Endothelial cell of umbilical vein (primary cell): ENCODE measurements at regions not wholly inside any gene's neighbourhood (a gene's known extent, or its start where the extent isn't known, plus 50 kb on each side); places are given as distances from the start of the nearest gene placed in this dataset.

Source experiments
- BruUV-seq: library from RNA; stranded (reverse); fragments of 400-500 nt; replicated peaks from 2 replicates; lab custom pipeline; 2021; lab: Mats Ljungman, UMichigan
- CTCF ChIA-PET: fragments of 300-600, 350-600 bp; sonication (Branson Sonifier 250); formaldehyde crosslinking; loops from one replicate; lab custom pipeline; 2021; ENCODE audit warnings: antibody characterized with exemption, inconsistent platforms; lab: Charles Lee
- POLR2A ChIA-PET: fragments of 300-600, 350-600 bp; sonication (Branson Sonifier 250); formaldehyde crosslinking; loops from one replicate; lab custom pipeline; 2021; ENCODE audit warnings: antibody characterized with exemption, inconsistent platforms; lab: Charles Lee
- DNase-seq: peaks from one replicate; pipeline ENCODE4 v3.0.0-alpha.2; 2011; ENCODE audit warnings: low read depth, low spot score
- FAIRE-seq: peaks from 2 replicates; lab custom pipeline; 2011; peaks lifted over from hg19 to GRCh38; lab: Jason Lieb, UNC
- H2AFZ ChIP-seq: 2 replicates; pipeline ENCODE4 v1.6.0; 2012; ENCODE audit warnings: low read depth, low read length, control low read depth, inconsistent platforms
- H3K27ac ChIP-seq: 2 replicates; pipeline ENCODE4 v1.5.1; 2011; ENCODE audit warnings: low read depth, mild to moderate bottlenecking, control low read depth, low read length, moderate library complexity; ENCODE audit not compliant: insufficient read depth
- H3K27me3 ChIP-seq, 2 experiments: 2 replicates each; pipeline versions ENCODE4 v1.6.0 to v1.6.1; 2011; ENCODE audit warnings: low read length in 2 of 2, mixed read lengths in 1 of 2; ENCODE audit not compliant: control insufficient read depth in 2 of 2, insufficient read depth in 2 of 2
- H3K36me3 ChIP-seq, 2 experiments: 2 replicates in 1 of 2; 3 replicates in 1 of 2; pipeline ENCODE4 v1.5.1; 2011; ENCODE audit warnings: low read length in 2 of 2, mild to moderate bottlenecking in 1 of 2, moderate library complexity in 1 of 2; ENCODE audit not compliant: control insufficient read depth in 2 of 2, insufficient read depth in 2 of 2; ENCODE audit errors: extremely low read depth in 1 of 2
- H3K4me1 ChIP-seq: 3 replicates; pipeline ENCODE4 v1.5.1; 2011; ENCODE audit warnings: mild to moderate bottlenecking, low read length; ENCODE audit not compliant: control insufficient read depth, insufficient read depth; ENCODE audit errors: extremely low read depth
- H3K4me2 ChIP-seq: 2 replicates; pipeline ENCODE4 v1.6.1; 2011; ENCODE audit warnings: low read length, control low read depth, mixed read lengths; ENCODE audit not compliant: insufficient read depth
- H3K4me3 ChIP-seq, 3 experiments: fragments of 200-600 bp in 1 of 3; sonication (generic), shearing (Covaris generic) in 1 of 3; replicated peaks in 1 of 3; 2 replicates each; pipeline ENCODE4 v1.5.1; 2011 to 2016; ENCODE audit warnings: control low read depth in 3 of 3, low read length in 3 of 3, mild to moderate bottlenecking in 2 of 3, inconsistent platforms in 1 of 3, low read depth in 1 of 3, moderate library complexity in 1 of 3; ENCODE audit not compliant: insufficient read depth in 1 of 3
- H3K79me2 ChIP-seq: 2 replicates; pipeline ENCODE4 v1.6.0; 2012; ENCODE audit warnings: low read length, inconsistent platforms; ENCODE audit not compliant: control insufficient read depth, insufficient read depth
- H3K9ac ChIP-seq: replicated peaks from 2 replicates; pipeline ENCODE3; 2011; ENCODE audit warnings: low read length, control low read depth; ENCODE audit not compliant: insufficient read depth; ENCODE audit errors: extremely low read depth
- H3K9me1 ChIP-seq: replicated peaks from 3 replicates; pipeline ENCODE4 v1.6.0; 2011; ENCODE audit warnings: mild to moderate bottlenecking, low read length; ENCODE audit not compliant: control insufficient read depth, insufficient read depth; ENCODE audit errors: extremely low read depth
- H3K9me3 ChIP-seq: replicated peaks from 2 replicates; pipeline ENCODE4 v1.5.1; 2012; ENCODE audit warnings: low read length, inconsistent platforms; ENCODE audit not compliant: control insufficient read depth, insufficient read depth
- H4K20me1 ChIP-seq: replicated peaks from 2 replicates; pipeline ENCODE3; 2011; ENCODE audit warnings: mild to moderate bottlenecking, low read length; ENCODE audit not compliant: control insufficient read depth, insufficient read depth; ENCODE audit errors: extremely low read depth
- EZH2 ChIP-seq: IDR thresholded peaks from 2 replicates; pipeline ENCODE4 v1.6.1; 2012; ENCODE audit warnings: borderline replicate concordance, low read depth, mild to moderate bottlenecking, moderate library complexity, low read length, inconsistent platforms; ENCODE audit not compliant: severe bottlenecking
- FOS ChIP-seq: IDR thresholded peaks from 2 replicates; pipeline ENCODE4 v1.6.1; 2011; ENCODE audit warnings: mild to moderate bottlenecking, low read length, moderate library complexity, borderline replicate concordance; ENCODE audit not compliant: insufficient read depth
- GATA2 ChIP-seq: IDR thresholded peaks from 2 replicates; pipeline ENCODE4 v1.7.0; 2011; ENCODE audit warnings: low read depth, mild to moderate bottlenecking, moderate library complexity, mixed read lengths, low read length; ENCODE audit not compliant: insufficient read length, insufficient read depth
- JUN ChIP-seq: IDR thresholded peaks from 2 replicates; pipeline ENCODE4 v1.6.1; 2011; ENCODE audit warnings: borderline replicate concordance, low read depth; ENCODE audit not compliant: insufficient read length, insufficient read depth
- MYC ChIP-seq: IDR thresholded peaks from one replicate; pipeline ENCODE4 v1.6.1; 2011; ENCODE audit warnings: mild to moderate bottlenecking, low read depth, low read length
- POLR2A ChIP-seq: IDR thresholded peaks from 2 replicates; pipeline ENCODE4 v1.6.1; 2012; ENCODE audit warnings: low read depth, mild to moderate bottlenecking, control low read depth, low read length
- dilution Hi-C: fragments of 300-500 bp; cut with MboI; formaldehyde crosslinking; loops from one replicate; pipeline ENCODE4 v1.15.0; 2019; ENCODE audit warnings: low sequenced_read_pairs; ENCODE audit not compliant: extremely low pct_ligation_motif_present
- intact Hi-C: fragments of 100-400 bp; cut with micrococcal nuclease; formaldehyde crosslinking; loops from one replicate; pipeline ENCODE4 v1.10.0; 2022
- TF ChIP-seq, protein P1 (sequence below), 2 donors: IDR thresholded peaks; 1 replicate in 1 of 2; 2 replicates in 1 of 2; pipeline ENCODE4 v1.5.1; 2011; ENCODE audit warnings: low read length in 2 of 2, mild to moderate bottlenecking in 2 of 2, moderate library complexity in 2 of 2, control low read depth in 1 of 2, inconsistent platforms in 1 of 2, low read depth in 1 of 2; ENCODE audit not compliant: insufficient read depth in 1 of 2; ENCODE audit errors: extremely low read depth in 1 of 2
- TF ChIP-seq, protein P2 (sequence below): IDR thresholded peaks from 2 replicates; pipeline ENCODE4 v1.6.1; 2011; ENCODE audit not compliant: insufficient read depth, insufficient read length

DNA sequence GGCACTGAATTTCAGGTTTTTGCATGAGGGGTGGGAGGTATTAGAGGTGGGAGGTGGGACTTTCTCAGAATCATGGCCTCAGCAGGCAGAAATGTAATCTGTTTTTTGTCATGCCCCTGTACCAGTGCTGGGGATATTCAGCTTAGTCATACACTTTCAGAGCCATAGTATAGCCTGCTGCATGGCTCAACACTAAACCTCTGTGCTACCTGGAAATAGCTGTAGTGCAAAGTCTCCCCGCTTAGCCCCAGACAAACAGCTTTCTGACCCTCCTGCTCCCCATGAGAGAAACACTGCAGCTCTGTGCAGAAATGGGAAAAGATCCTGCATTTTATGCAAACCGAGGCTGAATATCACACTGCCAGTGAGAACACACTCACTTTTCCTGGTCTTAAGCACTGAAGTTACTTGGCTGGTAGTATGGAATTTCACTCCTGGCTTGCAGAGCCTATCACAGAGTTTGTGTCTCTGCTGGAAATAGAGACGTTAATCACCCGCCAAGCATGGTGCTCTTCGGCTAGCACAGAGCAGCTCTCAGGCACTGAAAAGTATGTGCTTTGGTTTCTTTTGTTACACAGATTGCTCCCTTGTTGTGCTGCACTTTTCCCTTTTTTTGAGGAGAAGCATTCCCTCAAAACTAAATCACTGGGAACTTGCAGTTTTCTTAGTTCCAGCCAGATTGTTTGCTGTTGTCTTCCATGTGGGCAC is 80.1 kb downstream of the DDX3Y start:
- BruUV-seq = no TSS peak
- H3K4me2 ChIP-seq = no peak overlapping the region
- no peaks in the 10 kb centered on the region for H3K9me1 ChIP-seq
- no peaks in the 10 kb centered on the region for H3K79me2 ChIP-seq
- DNase-seq = no peak
- no peaks in the 10 kb centered on the region for H3K27me3 ChIP-seq
- no peak overlapping the region for H3K27ac ChIP-seq
- TF ChIP-seq, protein P1, sequence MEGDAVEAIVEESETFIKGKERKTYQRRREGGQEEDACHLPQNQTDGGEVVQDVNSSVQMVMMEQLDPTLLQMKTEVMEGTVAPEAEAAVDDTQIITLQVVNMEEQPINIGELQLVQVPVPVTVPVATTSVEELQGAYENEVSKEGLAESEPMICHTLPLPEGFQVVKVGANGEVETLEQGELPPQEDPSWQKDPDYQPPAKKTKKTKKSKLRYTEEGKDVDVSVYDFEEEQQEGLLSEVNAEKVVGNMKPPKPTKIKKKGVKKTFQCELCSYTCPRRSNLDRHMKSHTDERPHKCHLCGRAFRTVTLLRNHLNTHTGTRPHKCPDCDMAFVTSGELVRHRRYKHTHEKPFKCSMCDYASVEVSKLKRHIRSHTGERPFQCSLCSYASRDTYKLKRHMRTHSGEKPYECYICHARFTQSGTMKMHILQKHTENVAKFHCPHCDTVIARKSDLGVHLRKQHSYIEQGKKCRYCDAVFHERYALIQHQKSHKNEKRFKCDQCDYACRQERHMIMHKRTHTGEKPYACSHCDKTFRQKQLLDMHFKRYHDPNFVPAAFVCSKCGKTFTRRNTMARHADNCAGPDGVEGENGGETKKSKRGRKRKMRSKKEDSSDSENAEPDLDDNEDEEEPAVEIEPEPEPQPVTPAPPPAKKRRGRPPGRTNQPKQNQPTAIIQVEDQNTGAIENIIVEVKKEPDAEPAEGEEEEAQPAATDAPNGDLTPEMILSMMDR (IDR thresholded peaks at IDR 0.05; ENCODE audit: extremely low read depth in 1 of 2, insufficient read depth in 1 of 2, low read depth in 1 of 2, low read length in 2 of 2) = no peak
- no peak for TF ChIP-seq JUN
- no peak for TF ChIP-seq FOS
- TF ChIP-seq, protein P2, sequence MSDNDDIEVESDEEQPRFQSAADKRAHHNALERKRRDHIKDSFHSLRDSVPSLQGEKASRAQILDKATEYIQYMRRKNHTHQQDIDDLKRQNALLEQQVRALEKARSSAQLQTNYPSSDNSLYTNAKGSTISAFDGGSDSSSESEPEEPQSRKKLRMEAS = no peak
- no peak for TF ChIP-seq GATA2
- TF ChIP-seq EZH2 = no peak
- TF ChIP-seq POLR2A = no peak
- no peak for TF ChIP-seq MYC
- H4K20me1 ChIP-seq = no peaks in the 10 kb centered on the region
- ChIA-PET CTCF (no interaction called here), POLR2A (no interaction called here)
- H3K9me3 ChIP-seq = no peaks in the 10 kb centered on the region
- H3K4me3 ChIP-seq = no peak overlapping the region
- dilution Hi-C loops (no loop called here), intact Hi-C loops (no loop called here)
- no peak for FAIRE-seq
- H3K4me1 ChIP-seq = no peaks in the 10 kb centered on the region
- no peaks in the 10 kb centered on the region for H3K36me3 ChIP-seq
- H3K9ac ChIP-seq = no peak overlapping the region
- H2AFZ ChIP-seq = no peak overlapping the region
